HG02588 (cell line): ENCODE measurements at regions not wholly inside any gene's neighbourhood (a gene's known extent, or its start where the extent isn't known, plus 50 kb on each side); places are given as distances from the start of the nearest gene placed in this dataset.
"Not testable (repeated sequence)": the region's sequence is repeated elsewhere in the genome, so short reads cannot be mapped to it uniquely, and the experiment has no call there.

Experiments used
- ATAC-seq: cut with Tn5 transposase; IDR thresholded peaks from one replicate; pipeline ENCODE4 v1.9.1; 2021; ENCODE audit warnings: mild to moderate bottlenecking, moderate library complexity; ENCODE audit not compliant: unreplicated experiment

DNA sequence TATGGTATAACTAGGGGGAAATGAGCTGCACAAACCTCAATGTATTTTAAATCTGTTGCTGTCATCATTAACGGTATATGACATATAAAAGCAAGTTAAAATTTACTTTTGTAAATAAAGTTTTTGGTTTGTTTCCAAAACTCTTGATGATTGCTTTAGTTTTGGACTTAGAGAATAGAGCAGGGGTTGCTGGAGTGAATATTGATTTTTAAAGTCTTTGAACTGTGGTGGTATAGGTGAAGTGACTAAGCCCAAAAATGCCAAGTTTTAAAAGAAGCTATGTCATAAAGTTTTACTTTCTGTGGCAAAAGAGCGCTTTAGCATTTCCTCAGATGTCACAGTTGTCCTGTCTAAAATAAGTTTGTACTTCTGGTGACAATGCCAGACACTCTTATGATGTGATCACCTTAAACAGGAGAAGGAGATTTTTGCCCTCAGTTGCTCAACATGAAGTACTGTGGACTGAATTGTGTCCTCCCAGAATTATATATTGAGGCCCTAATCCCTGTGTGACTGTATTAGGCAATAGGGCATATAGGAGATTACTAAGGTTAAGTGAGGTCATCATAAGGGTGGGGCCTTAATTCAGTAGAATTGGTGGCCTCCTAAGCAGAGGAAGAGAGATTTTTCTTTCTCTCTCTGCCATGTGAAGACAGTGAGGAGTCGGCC lies 175.2 kb upstream of the PLGLB1 start:
- ATAC-seq, result not testable (repeated sequence)

DNA sequence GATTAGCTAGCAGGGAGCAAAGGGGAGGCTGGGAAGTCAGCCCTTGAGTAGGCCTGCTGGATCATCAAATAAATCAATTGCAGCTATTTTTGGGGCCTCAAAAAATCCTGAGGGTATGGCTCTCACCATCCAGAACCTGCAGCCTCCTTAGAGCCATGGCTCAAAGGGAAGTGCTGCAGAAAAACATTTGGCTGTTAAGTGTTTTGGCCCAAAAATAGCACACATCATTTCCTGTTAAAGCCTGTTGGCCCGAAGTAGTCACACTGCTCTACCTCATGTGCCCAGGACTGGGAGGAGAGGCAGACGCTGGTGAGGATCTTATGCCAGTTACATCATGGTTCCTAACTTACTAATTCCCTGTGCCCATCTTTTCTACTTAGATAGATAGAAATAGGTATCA lies 176.8 kb upstream of the PLGLB1 start:
- ATAC-seq, result not testable (repeated sequence)

- ATAC-seq, result not testable (repeated sequence)
These were observed 177.6 kb upstream of the PLGLB1 start for GRCh38 chr2:87199228-87199627.

DNA sequence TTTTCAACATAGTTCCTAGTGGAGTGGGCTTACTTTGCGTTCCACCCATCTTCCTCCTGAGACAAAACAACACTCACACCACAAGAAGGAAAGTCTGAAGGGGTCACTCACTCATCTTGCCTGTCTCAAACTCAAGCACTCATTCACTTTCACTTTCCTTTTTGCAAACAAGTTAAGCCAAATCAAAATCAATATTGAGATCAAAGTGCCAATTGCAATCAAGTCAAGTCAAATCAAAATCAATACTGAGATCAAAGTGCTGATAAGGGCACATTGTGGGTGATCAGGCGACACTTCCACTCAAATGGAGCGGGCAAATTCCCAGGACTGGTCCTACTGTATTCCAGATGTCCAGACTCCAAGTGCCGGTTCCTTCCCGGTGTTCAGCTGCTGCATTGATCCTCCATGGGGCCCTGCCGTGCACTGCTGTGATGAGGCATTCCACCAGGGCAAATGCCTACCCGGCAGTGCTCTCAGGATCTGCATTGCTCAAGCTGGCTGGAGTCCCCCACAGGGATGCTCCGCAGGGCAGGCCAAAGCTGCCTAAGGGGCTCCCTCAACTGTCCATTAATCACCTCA lies 183.0 kb upstream of the PLGLB1 start:
- ATAC-seq, result not testable (repeated sequence)

GRCh38 chr2:87212938-87213337 lies 191.3 kb upstream of the PLGLB1 start:
- ATAC-seq, result not testable (repeated sequence)

- not testable (repeated sequence) for ATAC-seq
These were observed 195.4 kb upstream of the PLGLB1 start for GRCh38 chr2:87217005-87217404.

DNA sequence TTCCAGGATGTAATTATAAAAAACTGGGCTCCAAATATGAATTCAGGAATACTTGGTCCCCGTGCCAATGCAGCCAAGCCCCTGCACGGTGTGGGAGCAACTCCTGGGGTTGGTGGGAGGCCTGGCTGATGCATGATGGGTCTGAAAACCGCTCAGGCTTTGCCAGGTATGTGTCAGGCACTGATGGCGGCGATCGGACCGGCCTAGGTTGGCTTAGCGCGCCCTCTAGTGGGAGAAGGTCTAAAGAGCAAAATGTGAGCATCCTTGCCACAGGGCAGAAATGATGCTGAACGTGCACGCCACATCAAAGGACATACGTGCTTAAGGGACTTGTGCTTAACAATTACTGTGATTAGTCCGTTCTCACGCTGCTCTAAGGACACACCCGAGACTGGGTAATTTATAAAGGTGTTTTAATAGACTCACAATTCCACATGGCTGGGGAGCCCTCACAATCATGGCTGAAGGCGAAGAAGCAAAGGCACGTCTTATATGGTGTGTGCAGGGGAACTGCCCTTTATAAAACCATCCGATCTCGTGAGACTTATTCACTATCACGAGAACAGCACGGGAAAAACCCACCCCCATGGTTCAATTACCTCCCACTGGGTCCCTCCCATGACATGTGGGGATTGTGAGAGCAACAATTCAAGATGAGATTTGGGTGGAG lies 196.2 kb upstream of the PLGLB1 start:
- not testable (repeated sequence) for ATAC-seq

DNA sequence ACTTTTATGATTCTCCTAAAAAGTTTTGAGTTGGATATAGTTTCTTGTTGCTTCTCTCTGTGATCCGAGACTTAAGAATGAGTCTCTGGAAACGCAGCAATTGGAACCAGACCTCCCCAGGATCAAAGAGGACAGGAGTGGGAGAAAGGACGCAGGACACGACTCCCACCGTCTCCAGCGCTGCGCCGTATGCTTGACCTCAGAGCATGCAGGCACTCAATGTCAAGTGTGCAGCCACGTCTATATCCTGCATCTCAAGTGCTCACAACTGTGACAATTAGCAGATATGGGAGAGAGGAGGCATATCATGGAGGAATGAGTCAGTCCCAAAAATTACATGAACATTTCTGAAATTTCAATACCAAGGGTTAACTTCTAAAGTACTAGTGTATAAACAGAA lies 199.0 kb upstream of the PLGLB1 start:
- not testable (repeated sequence) for ATAC-seq

- ATAC-seq, result not testable (repeated sequence)
These were observed 200.5 kb upstream of the PLGLB1 start for GRCh38 chr2:87222131-87222530.

GRCh38 chr2:87223873-87224272 lies 202.2 kb upstream of the PLGLB1 start:
- not testable (repeated sequence) for ATAC-seq

DNA sequence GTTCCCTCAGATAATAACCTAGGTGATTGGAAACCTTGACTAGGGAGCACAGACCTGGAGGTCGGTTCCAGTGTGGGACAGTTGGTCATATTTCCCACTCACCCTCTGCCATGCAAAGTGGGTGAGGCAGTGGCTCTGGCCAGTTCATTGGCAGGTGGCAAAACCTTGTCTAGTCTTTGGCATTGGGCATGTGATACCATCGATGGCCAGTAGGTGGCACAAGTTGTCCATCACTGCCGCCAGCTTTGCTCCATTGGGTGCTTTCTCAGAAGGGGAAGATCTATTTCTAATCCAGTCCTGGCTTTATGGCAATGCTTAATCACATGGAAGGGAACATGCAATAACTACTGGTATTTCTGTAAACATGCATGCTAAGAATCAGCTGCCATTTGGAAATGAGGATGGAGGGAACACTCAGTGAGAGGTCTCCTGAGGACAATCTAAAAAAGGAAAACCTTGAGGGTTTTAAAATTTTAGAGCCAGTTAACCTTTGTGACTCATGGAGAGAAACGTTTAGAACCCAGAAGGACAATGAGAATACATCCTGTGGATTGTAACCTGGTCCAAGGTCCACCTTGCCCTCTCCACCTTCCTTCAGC lies 207.5 kb upstream of the PLGLB1 start:
- ATAC-seq, result peak; percentile 69

- ATAC-seq, result not testable (repeated sequence)
These were observed 208.3 kb upstream of the PLGLB1 start for GRCh38 chr2:87229964-87230363.

DNA sequence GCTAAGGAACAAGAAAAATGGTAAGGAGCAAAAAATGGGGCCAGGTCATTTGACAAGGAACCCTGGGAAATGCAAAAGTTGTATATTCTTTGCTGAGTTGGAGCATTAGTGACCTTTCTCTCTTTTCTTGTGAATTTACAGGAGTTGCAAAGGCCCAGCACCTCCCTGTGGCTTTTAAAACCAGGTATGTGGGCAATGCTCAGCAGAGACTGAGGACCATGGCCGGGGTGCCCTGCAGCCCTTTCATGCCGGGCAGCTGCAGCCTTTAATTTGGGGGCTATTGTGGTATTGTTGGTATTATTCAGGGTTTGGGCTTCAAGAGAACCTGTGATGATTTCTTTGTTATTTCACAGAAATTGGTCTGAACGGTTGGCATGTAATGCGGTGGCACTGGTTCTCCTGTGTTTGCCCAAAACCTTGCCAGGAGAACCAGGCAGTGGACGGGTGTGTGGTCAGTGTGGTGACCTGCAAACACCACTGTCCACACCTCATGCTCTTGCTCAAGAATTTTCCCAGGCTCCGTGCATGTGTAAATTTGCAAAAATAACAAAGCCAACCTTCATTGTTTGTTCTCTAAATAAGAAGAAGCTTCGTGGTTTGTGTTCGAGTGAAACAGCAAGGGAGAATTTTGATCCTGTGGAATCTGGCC lies 213.8 kb upstream of the PLGLB1 start:
- ATAC-seq, result not testable (repeated sequence)

DNA sequence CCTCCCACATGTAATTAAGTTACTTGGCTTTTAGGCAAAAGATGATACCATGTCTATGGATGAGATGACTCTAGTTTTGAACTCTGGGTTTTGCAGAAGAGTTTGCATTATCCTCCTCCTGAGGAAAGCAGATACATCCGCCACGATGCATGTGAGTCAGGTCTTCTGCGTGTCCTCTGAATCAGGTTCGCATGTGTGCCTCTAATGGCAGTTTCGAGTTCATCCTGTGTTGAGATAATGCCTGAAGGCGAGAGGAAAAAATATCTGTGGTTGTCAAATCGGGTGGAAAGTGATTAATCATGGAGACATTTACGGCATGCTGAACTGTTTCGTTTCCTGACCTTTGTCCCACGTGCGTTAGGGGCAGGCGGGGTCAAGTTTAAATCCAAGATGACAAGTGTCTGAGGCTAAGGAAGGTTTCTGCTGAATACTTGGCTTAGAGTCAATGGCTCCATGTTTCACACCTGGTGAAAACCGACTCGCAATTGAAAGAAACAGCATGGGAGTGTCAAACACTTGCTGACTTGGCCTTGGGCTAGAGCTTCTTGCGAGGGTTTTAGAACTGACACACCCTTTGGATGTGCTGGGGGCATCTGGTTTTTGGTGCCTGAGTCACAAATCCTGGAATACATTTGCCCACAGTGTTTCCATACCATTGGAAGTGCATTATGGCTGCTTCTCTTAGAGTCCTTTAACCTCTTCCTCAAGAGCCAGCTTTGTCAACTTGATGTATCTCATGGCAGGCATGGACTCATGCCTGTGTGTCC lies 216.1 kb upstream of the PLGLB1 start:
- not testable (repeated sequence) for ATAC-seq

GRCh38 chr2:87239558-87240215 lies 218.0 kb upstream of the PLGLB1 start:
- not testable (repeated sequence) for ATAC-seq

DNA sequence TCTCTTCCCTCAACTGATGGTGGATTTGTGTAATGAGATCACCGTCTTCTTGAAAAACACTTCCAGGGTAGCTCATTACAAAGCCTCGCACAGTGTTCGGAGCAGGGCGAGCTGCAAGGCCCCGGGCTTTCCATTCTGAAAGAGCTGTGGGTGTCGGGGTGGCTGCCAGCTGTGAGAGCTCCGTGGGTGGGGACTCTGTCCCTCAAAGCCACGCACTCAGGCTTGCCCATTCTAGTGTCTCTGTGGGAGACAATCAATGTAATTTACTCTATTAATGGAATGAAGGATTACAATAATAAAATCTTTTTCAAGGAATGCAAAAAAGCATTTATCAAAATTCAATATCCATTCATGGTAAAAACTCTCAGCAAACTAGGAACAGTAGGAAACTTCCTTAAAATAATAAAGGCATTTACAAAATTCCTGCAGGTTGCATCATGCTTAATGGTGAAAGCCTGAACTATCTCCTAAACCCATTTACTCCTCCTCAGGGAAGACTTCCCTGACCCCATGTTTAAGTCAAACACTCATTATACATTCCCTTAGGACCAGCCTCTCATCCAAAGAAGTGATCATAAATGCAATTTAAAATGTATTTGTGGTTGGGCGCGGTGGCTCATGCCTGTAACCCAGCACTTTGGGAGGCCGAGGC lies 224.5 kb upstream of the PLGLB1 start:
- not testable (repeated sequence) for ATAC-seq

DNA sequence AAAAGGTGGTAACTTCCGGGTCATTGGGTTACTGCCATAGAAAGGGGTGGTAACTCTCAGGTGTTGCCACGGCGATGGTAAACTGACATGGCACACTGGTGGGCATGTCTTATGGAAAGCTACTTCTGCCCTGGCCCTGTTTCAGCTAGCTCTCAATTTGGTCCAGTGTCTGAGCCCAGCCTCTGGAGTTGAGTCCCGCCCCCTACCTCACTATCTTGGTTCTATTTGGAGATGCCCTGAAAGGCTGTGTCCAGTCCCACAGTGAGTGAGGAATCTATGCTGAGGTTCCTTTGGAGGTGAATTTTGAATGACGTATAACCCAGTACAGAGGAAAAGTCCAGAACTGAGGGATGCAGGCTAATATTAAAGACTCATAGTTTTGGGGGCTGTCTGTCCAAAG lies 230.4 kb upstream of the PLGLB1 start:
- not testable (repeated sequence) for ATAC-seq

DNA sequence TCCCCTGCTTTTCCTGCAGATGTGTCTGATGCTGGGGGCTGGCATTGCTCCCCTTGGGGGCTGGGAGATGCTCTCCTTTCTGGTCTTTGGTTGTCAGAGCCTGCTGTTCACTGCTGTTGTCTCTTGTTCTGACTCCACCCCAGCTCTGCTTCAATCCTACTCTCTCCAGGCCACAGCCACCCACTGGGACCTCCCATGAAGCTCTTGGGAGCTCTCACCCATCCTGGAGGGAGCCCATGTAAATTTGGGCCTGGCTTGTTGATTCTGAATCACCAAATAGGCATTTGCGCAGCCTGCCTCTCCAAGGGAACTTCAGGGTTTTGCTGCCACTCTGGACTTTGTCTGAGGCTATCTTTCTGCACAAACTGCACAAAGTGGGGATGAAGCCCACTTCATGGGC lies 232.9 kb upstream of the PLGLB1 start:
- not testable (repeated sequence) for ATAC-seq

- not testable (repeated sequence) for ATAC-seq
These were observed 233.8 kb upstream of the PLGLB1 start for GRCh38 chr2:87255410-87255809.
